ENCODE measurements at regions not wholly inside any gene's neighbourhood (a gene's known extent, or its start where the extent isn't known, plus 50 kb on each side); places are given as distances from the start of the nearest gene placed in this dataset.

GRCh38 chr18:993560-993959 lies 88.9 kb downstream of the ADCYAP1 start:
- Histone ChIP-seq H3K4me3 (ENCODE audit: low read length) (no peak overlapping the region), H3K9ac (ENCODE audit: low read length) (no peak overlapping the region), H4K20me1 (ENCODE audit: insufficient read depth, low read length) (no peaks in the 10 kb centered on the region), H3K79me2 (ENCODE audit: low read length) (no peaks in the 10 kb centered on the region), H3K4me1 (ENCODE audit: low read length) (no peaks in the 10 kb centered on the region), H3K36me3 (replicated peaks; ENCODE audit: low read depth, low read length) (no peaks in the 10 kb centered on the region), H3K27me3 (ENCODE audit: low read depth, low read length) (no peaks in the 10 kb centered on the region), H3K27ac (ENCODE audit: low read length) (no peak overlapping the region), H2AFZ (ENCODE audit: low read depth, low read length) (no peak overlapping the region), H3K9me3 (ENCODE audit: insufficient read depth, low read length) (no peaks in the 10 kb centered on the region; the same call in 1 of the 2 replicates), H3K4me2 (ENCODE audit: low read length) (no peak overlapping the region)
- TF ChIP-seq EZH2phosphoT487 (IDR thresholded peaks at IDR 0.05; ENCODE audit: low read depth), result no peak
- TF ChIP-seq, protein P1, sequence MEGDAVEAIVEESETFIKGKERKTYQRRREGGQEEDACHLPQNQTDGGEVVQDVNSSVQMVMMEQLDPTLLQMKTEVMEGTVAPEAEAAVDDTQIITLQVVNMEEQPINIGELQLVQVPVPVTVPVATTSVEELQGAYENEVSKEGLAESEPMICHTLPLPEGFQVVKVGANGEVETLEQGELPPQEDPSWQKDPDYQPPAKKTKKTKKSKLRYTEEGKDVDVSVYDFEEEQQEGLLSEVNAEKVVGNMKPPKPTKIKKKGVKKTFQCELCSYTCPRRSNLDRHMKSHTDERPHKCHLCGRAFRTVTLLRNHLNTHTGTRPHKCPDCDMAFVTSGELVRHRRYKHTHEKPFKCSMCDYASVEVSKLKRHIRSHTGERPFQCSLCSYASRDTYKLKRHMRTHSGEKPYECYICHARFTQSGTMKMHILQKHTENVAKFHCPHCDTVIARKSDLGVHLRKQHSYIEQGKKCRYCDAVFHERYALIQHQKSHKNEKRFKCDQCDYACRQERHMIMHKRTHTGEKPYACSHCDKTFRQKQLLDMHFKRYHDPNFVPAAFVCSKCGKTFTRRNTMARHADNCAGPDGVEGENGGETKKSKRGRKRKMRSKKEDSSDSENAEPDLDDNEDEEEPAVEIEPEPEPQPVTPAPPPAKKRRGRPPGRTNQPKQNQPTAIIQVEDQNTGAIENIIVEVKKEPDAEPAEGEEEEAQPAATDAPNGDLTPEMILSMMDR (IDR thresholded peaks at IDR 0.05; ENCODE audit: low read depth, low read length), result no peak

DNA sequence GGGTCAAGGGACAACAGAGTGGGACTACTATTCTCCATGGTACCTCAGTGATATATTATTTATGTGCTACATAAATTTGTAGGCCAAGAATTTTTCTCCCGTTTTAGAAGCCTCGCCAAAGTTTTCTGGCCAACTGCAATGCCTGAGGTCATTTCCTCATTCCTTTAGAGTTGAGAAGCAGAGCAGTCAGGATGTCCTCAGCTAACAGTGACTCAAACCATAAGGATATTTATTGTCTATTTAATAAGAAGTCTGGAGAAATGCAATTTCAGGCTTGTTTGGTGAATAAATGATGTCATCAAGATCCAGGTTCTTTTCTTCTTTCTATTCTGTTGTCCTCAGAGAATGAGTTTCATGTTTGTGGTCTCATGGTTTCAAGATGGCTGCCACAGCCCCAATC lies 91.0 kb downstream of the ADCYAP1 start:
- TF ChIP-seq, protein P1 (IDR thresholded peaks at IDR 0.05; ENCODE audit: low read depth, low read length), result no peak
- no peak for TF ChIP-seq EZH2phosphoT487 (IDR thresholded peaks at IDR 0.05; ENCODE audit: low read depth)
- no peak overlapping the region for H2AFZ ChIP-seq (ENCODE audit: low read depth, low read length)
- no peaks in the 10 kb centered on the region for H4K20me1 ChIP-seq (ENCODE audit: insufficient read depth, low read length)
- H3K36me3 ChIP-seq (replicated peaks; ENCODE audit: low read depth, low read length), result no peaks in the 10 kb centered on the region
- H3K4me2 ChIP-seq (ENCODE audit: low read length), result no peak overlapping the region
- H3K27me3 ChIP-seq (ENCODE audit: low read depth, low read length), result no peaks in the 10 kb centered on the region
- H3K4me1 ChIP-seq (ENCODE audit: low read length), result no peaks in the 10 kb centered on the region
- H3K27ac ChIP-seq (ENCODE audit: low read length), result no peak overlapping the region
- H3K9ac ChIP-seq (ENCODE audit: low read length), result no peak overlapping the region
- H3K4me3 ChIP-seq (ENCODE audit: low read length), result no peak overlapping the region
- no peaks in the 10 kb centered on the region; the same call in 1 of the 2 replicates for H3K9me3 ChIP-seq (ENCODE audit: insufficient read depth, low read length)
- no peaks in the 10 kb centered on the region for H3K79me2 ChIP-seq (ENCODE audit: low read length)

DNA sequence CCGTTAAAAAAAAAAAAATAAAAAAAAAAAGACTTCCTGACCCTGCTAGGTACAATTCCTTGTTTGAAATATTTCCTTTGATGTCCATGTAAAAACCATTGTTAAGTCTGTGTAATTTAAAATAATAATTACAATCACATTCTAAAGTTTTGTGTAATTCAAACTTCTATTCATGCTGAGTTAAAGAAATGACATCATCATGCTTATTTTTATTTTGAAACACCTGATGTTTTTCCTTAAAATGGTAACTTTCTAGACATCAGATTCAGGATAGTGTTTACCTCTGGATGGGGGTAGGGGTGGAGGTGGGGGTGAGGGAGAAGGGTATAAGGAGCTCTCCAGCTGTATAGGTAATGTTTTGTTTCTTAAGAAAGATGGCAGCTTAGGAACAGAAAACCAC lies 92.8 kb downstream of the ADCYAP1 start:
- H3K79me2 ChIP-seq (ENCODE audit: low read length), result no peaks in the 10 kb centered on the region
- no peak overlapping the region for H3K27ac ChIP-seq (ENCODE audit: low read length)
- no peak for TF ChIP-seq EZH2phosphoT487 (IDR thresholded peaks at IDR 0.05; ENCODE audit: low read depth)
- TF ChIP-seq, protein P1 (IDR thresholded peaks at IDR 0.05; ENCODE audit: low read depth, low read length), result no peak
- no peaks in the 10 kb centered on the region for H4K20me1 ChIP-seq (ENCODE audit: insufficient read depth, low read length)
- H3K36me3 ChIP-seq (replicated peaks; ENCODE audit: low read depth, low read length), result no peaks in the 10 kb centered on the region
- H2AFZ ChIP-seq (ENCODE audit: low read depth, low read length), result no peak overlapping the region
- no peak overlapping the region for H3K9ac ChIP-seq (ENCODE audit: low read length)
- H3K4me1 ChIP-seq (ENCODE audit: low read length), result no peaks in the 10 kb centered on the region
- H3K4me3 ChIP-seq (ENCODE audit: low read length), result no peak overlapping the region
- H3K4me2 ChIP-seq (ENCODE audit: low read length), result no peak overlapping the region
- H3K9me3 ChIP-seq (ENCODE audit: insufficient read depth, low read length), result no peaks in the 10 kb centered on the region; the same call in 1 of the 2 replicates
- no peaks in the 10 kb centered on the region for H3K27me3 ChIP-seq (ENCODE audit: low read depth, low read length)

- TF ChIP-seq, protein P1 (IDR thresholded peaks at IDR 0.05; ENCODE audit: low read depth, low read length), result no peak
- no peak for TF ChIP-seq EZH2phosphoT487 (IDR thresholded peaks at IDR 0.05; ENCODE audit: low read depth)
- Histone ChIP-seq H3K4me1 (ENCODE audit: low read length) (no peaks in the 10 kb centered on the region), H3K27ac (ENCODE audit: low read length) (no peak overlapping the region), H2AFZ (ENCODE audit: low read depth, low read length) (no peak overlapping the region), H3K9me3 (ENCODE audit: insufficient read depth, low read length) (no peaks in the 10 kb centered on the region), H4K20me1 (ENCODE audit: insufficient read depth, low read length) (no peaks in the 10 kb centered on the region), H3K4me2 (ENCODE audit: low read length) (no peak overlapping the region), H3K79me2 (ENCODE audit: low read length) (no peaks in the 10 kb centered on the region), H3K9ac (ENCODE audit: low read length) (no peak overlapping the region), H3K36me3 (replicated peaks; ENCODE audit: low read depth, low read length) (no peaks in the 10 kb centered on the region), H3K4me3 (ENCODE audit: low read length) (no peak overlapping the region), H3K27me3 (ENCODE audit: low read depth, low read length) (no peaks in the 10 kb centered on the region)
Measured at GRCh38 chr18:998936-999335, 94.3 kb downstream of the ADCYAP1 start.

Measured in OCI-LY3 (cell line).